ENCODE measurements at regions not wholly inside any gene's neighbourhood (a gene's known extent, or its start where the extent isn't known, plus 50 kb on each side); places are given as distances from the start of the nearest gene placed in this dataset.

DNA sequence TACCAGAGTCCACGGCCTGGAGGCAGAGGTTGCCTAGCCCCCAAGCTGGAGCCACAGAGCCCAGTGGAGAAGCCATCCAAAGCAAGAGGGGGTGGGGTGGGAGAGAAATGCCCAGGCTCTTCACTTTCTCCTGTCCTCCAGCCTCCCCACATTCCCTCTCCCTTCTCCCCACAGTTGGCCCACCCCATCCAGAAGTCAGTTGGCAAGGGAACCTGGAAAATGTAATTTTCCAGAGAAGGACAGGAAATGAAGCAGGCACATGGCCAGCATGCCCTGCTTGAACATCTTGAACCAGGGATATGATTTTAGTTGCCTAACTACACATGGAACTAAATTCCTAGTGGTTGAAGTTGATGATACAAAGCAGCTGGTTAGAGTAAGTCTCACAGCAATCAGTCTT lies 73.3 kb upstream of the IRX6 start:
- TF ChIP-seq EZH2 (IDR thresholded peaks at IDR 0.05) (no peak), POLR2AphosphoS5 (IDR thresholded peaks at IDR 0.05; ENCODE audit: borderline replicate concordance, low read depth, low read length) (no peak), FOXP2 (optimal IDR thresholded peaks at IDR 0.05; ENCODE audit: control extremely low read depth, extremely low read length, insufficient read depth) (no peak)
